Astrocyte of the cerebellum (primary cell): ENCODE measurements at regions not wholly inside any gene's neighbourhood (a gene's known extent, or its start where the extent isn't known, plus 50 kb on each side); places are given as distances from the start of the nearest gene placed in this dataset.

Experiments
- DNase-seq: peaks from one replicate; pipeline ENCODE4 v3.0.0-alpha.2; 2011; ENCODE audit warnings: low read depth
- H3K4me3 ChIP-seq: 2 replicates; pipeline ENCODE4 v1.5.1; 2011; ENCODE audit warnings: mild to moderate bottlenecking, low read depth, low read length, moderate library complexity
- CTCF ChIP-seq: IDR thresholded peaks from 2 replicates; pipeline ENCODE4 v1.5.1; 2012; ENCODE audit warnings: low read length, low read depth, moderate library complexity, mild to moderate bottlenecking; ENCODE audit errors: missing control alignments
- in situ Hi-C: cut with HindIII; loops from 2 replicates; pipeline ENCODE4 v1.10.0; 2017; ENCODE audit warnings: low sequenced_read_pairs

- no peak overlapping the region for H3K4me3 ChIP-seq
- in situ Hi-C loops: no loop called here
- TF ChIP-seq CTCF: no peak
- DNase-seq: no peak
Observed at GRCh38 chr1:38121231-38121680, 74.7 kb upstream of the POU3F1 start.

- TF ChIP-seq CTCF: no peak
- no peak for DNase-seq
- in situ Hi-C loops: no loop called here
Observed at GRCh38 chr1:38120552-38121230, 74.1 kb upstream of the POU3F1 start.

GRCh38 chr1:38118976-38119375 lies 72.4 kb upstream of the POU3F1 start:
- TF ChIP-seq CTCF: no peak
- no peak overlapping the region for H3K4me3 ChIP-seq
- DNase-seq: no peak
- in situ Hi-C loops: no loop called here

More at GRCh38 chr1:38120552-38121230, 74.1 kb upstream of the POU3F1 start:
- no peak overlapping the region for H3K4me3 ChIP-seq

- no peak for DNase-seq
- H3K4me3 ChIP-seq: no peak overlapping the region
- TF ChIP-seq CTCF: no peak
- in situ Hi-C loops: no loop called here
Observed at GRCh38 chr1:38117444-38117887, 70.9 kb upstream of the POU3F1 start.

- no peak overlapping the region for H3K4me3 ChIP-seq
- no peak for DNase-seq
- in situ Hi-C loops: no loop called here
- no peak for TF ChIP-seq CTCF
Observed at GRCh38 chr1:38115682-38116202, 69.1 kb upstream of the POU3F1 start.

GRCh38 chr1:38115226-38115625 lies 68.6 kb upstream of the POU3F1 start:
- in situ Hi-C loops: no loop called here
- no peak for TF ChIP-seq CTCF
- DNase-seq: no peak
- no peak overlapping the region for H3K4me3 ChIP-seq
